GM23338 (cell line): ENCODE measurements at regions not wholly inside any gene's neighbourhood (a gene's known extent, or its start where the extent isn't known, plus 50 kb on each side); places are given as distances from the start of the nearest gene placed in this dataset.

Experiments used
- CREB1 ChIP-seq: fragments of 250-450 bp; sonication (Bioruptor Pico); IDR thresholded peaks from 2 replicates; pipeline ENCODE4 v1.5.0; 2020; ENCODE audit warnings: low read depth, mild to moderate bottlenecking, moderate library complexity
- EZH2 ChIP-seq: fragments of 200-600 bp; sonication (generic); IDR thresholded peaks from one replicate; pipeline ENCODE4 v1.8.0; 2017; ENCODE audit warnings: antibody characterized with exemption, mild to moderate bottlenecking, low read depth; ENCODE audit not compliant: unreplicated experiment
- EZH2phosphoT487 ChIP-seq: fragments of 200-600 bp; sonication (generic); IDR thresholded peaks from one replicate; pipeline ENCODE4 v1.8.1; 2018; ENCODE audit warnings: antibody characterized with exemption; ENCODE audit not compliant: unreplicated experiment
- JUNB ChIP-seq: IDR thresholded peaks from one replicate; pipeline ENCODE4 v1.6.1; 2016; ENCODE audit warnings: antibody characterized with exemption; ENCODE audit not compliant: unreplicated experiment
- POLR2AphosphoS5 ChIP-seq: IDR thresholded peaks from 2 replicates; pipeline ENCODE4 v1.6.1; 2016; ENCODE audit warnings: antibody characterized with exemption, low read depth
- TF ChIP-seq, protein P1 (sequence below), 2 experiments: fragments of 200-600 bp in 1 of 2; sonication (generic) in 1 of 2; conservative IDR thresholded peaks; 2 replicates each; pipeline versions ENCODE4 v1.5.1 to v1.6.1; 2016 to 2017; ENCODE audit warnings: antibody characterized with exemption in 2 of 2, low read depth in 2 of 2, mild to moderate bottlenecking in 2 of 2, moderate library complexity in 1 of 2
- TF ChIP-seq, protein P2 (sequence below): IDR thresholded peaks from 2 replicates; pipeline ENCODE4 v1.6.1; 2016; ENCODE audit warnings: antibody characterized with exemption
- TF ChIP-seq, protein P3 (sequence below): IDR thresholded peaks from one replicate; pipeline ENCODE4 v1.6.1; 2018; ENCODE audit warnings: antibody characterized with exemption; ENCODE audit not compliant: unreplicated experiment

DNA sequence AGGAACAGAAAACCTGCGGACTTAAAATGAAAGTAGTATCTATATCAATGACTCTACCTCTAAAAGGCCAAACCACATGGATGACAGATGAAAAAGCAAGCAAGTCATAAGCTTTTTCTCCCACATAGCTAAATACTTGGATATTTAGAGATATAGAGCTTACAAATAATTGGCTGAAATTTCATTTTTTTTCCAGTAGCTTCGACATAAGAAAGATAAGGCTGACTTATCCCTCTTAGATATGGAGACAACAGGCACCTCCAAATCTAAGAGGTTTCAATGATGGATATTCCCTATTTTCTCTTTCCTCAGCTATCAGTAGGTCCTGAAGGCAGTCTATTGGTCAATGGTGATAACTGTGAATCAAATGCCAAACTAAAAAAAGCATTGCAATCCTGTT, 460.3 kb downstream of the MEIS1 start:
- TF ChIP-seq, protein P1, sequence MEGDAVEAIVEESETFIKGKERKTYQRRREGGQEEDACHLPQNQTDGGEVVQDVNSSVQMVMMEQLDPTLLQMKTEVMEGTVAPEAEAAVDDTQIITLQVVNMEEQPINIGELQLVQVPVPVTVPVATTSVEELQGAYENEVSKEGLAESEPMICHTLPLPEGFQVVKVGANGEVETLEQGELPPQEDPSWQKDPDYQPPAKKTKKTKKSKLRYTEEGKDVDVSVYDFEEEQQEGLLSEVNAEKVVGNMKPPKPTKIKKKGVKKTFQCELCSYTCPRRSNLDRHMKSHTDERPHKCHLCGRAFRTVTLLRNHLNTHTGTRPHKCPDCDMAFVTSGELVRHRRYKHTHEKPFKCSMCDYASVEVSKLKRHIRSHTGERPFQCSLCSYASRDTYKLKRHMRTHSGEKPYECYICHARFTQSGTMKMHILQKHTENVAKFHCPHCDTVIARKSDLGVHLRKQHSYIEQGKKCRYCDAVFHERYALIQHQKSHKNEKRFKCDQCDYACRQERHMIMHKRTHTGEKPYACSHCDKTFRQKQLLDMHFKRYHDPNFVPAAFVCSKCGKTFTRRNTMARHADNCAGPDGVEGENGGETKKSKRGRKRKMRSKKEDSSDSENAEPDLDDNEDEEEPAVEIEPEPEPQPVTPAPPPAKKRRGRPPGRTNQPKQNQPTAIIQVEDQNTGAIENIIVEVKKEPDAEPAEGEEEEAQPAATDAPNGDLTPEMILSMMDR (conservative IDR thresholded peaks at IDR 0.05; ENCODE audit: low read depth in 2 of 2) = no peak
- TF ChIP-seq CREB1 (no peak), EZH2 (no peak), EZH2phosphoT487 (no peak), POLR2AphosphoS5 (no peak), JUNB (no peak)
- TF ChIP-seq, protein P2, sequence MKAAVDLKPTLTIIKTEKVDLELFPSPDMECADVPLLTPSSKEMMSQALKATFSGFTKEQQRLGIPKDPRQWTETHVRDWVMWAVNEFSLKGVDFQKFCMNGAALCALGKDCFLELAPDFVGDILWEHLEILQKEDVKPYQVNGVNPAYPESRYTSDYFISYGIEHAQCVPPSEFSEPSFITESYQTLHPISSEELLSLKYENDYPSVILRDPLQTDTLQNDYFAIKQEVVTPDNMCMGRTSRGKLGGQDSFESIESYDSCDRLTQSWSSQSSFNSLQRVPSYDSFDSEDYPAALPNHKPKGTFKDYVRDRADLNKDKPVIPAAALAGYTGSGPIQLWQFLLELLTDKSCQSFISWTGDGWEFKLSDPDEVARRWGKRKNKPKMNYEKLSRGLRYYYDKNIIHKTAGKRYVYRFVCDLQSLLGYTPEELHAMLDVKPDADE = no peak
- TF ChIP-seq, protein P3, sequence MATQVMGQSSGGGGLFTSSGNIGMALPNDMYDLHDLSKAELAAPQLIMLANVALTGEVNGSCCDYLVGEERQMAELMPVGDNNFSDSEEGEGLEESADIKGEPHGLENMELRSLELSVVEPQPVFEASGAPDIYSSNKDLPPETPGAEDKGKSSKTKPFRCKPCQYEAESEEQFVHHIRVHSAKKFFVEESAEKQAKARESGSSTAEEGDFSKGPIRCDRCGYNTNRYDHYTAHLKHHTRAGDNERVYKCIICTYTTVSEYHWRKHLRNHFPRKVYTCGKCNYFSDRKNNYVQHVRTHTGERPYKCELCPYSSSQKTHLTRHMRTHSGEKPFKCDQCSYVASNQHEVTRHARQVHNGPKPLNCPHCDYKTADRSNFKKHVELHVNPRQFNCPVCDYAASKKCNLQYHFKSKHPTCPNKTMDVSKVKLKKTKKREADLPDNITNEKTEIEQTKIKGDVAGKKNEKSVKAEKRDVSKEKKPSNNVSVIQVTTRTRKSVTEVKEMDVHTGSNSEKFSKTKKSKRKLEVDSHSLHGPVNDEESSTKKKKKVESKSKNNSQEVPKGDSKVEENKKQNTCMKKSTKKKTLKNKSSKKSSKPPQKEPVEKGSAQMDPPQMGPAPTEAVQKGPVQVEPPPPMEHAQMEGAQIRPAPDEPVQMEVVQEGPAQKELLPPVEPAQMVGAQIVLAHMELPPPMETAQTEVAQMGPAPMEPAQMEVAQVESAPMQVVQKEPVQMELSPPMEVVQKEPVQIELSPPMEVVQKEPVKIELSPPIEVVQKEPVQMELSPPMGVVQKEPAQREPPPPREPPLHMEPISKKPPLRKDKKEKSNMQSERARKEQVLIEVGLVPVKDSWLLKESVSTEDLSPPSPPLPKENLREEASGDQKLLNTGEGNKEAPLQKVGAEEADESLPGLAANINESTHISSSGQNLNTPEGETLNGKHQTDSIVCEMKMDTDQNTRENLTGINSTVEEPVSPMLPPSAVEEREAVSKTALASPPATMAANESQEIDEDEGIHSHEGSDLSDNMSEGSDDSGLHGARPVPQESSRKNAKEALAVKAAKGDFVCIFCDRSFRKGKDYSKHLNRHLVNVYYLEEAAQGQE = no peak
